Peyer's patch (tissue), 4 donors: ENCODE measurements at regions not wholly inside any gene's neighbourhood (a gene's known extent, or its start where the extent isn't known, plus 50 kb on each side); places are given as distances from the start of the nearest gene placed in this dataset.

Source experiments
- CTCF ChIP-seq, 6 experiments: fragments of 450-650 bp in 4 of 6; fragments of 200-600 bp in 2 of 6; sonication (generic) in 1 of 6; IDR thresholded peaks; one replicate each; pipeline ENCODE4 v1.5.1; 2017 to 2019; ENCODE audit warnings: antibody characterized with exemption in 6 of 6, mild to moderate bottlenecking in 3 of 6, moderate library complexity in 1 of 6
- POLR2A ChIP-seq, 2 donors: fragments of 450-650 bp; IDR thresholded peaks; one replicate each; pipeline ENCODE4 v1.5.1; 2017; ENCODE audit warnings: antibody characterized with exemption in 2 of 2, mild to moderate bottlenecking in 2 of 2, moderate library complexity in 2 of 2

- TF ChIP-seq CTCF (IDR thresholded peaks at IDR 0.05) (no peak), POLR2A (IDR thresholded peaks at IDR 0.05) (no peak)
Measured at GRCh38 chr6:167476844-167477595, 152.1 kb downstream of the TTLL2 start.
